ENCODE measurements at regions not wholly inside any gene's neighbourhood (a gene's known extent, or its start where the extent isn't known, plus 50 kb on each side); places are given as distances from the start of the nearest gene placed in this dataset.

DNA sequence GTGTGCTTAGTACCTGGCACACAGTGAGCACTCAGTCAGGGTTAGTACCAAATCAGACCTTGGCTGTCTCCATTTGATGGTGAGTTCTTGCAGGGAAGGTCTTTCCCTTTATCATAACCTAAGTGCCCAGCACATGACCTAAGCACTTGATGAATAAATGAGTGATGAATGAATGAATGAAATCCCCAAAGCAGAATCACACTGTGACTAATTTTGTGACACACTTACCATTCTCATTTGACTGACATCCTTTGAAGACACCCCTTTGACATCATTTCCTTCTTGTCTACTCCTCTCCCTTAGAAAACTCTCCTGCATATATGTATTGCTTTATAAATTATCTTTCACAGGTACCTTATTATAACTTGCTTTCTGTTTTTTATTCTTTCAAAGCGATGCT, 130.2 kb upstream of the ELL2 start:
- no peak for FAIRE-seq

DNA sequence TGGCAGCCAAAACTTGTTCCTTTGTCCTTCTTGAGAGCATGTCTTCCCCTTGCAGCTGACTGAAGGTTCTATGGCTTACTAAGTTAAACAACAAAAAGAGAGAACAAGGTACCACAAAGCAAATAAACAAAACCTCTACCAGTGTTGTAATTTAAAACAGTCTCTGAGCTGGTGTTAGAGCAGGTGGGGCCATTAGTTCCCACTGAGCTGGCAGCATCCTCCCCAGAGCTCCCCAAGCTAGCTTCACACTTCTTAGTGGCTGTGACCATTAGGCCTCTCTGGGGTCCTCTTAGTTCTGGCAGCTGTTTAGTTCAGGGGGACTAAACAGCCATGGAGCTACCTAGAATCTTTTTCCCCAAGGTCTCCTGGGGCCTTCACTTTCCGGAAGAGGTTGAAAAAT, 128.6 kb upstream of the ELL2 start:
- no peak for FAIRE-seq

DNA sequence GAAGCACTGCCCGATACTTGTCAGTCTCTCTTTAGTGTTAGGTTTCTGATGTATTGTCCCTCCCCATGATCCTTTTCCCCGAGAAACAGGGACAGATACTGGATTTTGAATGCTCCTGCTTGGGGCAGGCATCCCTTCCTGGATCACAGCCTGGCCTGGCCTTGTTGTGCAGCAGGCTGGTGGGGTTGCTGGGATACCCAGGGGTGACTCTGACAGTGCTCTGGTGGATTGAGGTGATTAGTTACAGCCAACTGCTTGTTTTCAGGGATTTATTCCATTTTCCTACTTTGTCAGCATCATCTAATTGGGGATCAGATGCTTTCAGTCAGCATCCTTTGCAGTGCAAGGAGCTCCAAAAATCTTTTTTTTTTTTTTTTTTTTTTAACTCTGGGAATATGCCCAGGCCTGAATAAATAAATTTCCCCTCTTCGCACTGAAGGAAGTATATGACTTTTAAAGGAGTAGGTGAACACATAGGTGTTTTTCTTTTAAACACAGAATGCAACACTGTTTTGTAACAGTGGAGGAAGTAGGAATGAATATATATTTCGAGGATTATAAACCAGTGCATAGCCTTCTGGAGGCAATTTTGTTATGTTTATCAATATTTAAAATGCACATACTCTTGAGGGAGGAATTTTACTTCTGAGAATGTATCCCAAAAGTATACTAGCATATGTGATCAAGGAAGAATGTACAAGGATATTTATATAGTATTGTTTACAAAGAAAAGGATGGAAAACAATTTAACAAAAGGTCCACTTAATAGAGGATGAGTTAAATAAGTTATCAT, 127.3 kb upstream of the ELL2 start:
- FAIRE-seq = no peak

DNA sequence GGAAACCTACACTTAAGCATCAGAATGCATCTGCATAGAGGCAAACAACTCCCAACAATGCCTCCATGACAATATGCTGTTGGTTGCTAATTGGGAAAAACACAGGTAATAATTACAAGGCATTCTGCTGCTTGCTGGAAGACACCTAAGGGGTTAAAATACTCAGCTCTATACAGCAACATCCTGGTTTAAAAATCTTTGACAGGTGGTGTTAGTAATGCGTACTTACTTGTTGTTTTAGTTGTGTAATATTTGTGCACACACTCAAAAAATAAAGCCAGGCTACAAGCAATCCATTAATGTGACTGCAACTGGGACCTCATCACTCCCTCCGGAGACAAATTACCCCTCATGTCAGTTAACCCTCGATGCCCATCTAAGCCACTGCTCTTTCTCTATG, 126.3 kb upstream of the ELL2 start:
- FAIRE-seq = no peak

DNA sequence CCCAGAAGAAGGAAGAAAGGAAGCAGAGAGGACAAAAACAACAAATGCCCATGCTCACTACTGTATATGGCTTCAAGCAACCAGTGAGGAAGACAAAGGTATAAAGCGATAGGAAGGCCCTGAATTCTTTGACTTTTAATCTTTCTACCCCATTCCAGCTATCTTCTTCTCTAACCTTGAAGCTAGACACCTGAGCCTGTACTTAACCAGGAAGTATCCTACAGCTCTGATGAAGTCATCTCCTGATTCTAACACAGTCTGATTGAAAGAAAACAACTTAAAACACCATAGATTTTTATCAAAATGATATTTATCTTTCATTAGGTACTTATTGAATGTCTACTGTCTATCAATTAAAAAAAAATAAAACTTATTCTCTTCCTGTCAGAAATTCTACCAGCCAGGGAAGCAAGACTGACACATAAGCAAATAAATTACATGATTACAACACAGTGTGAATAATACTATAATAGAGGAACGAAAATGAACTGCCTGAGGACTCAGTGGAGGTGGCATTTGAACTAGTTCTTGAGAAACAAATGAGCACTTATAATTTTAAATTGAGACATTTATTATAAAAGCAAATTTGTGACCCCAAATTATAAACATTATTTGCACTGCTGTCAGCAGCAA, 123.3 kb upstream of the ELL2 start:
- FAIRE-seq = no peak

DNA sequence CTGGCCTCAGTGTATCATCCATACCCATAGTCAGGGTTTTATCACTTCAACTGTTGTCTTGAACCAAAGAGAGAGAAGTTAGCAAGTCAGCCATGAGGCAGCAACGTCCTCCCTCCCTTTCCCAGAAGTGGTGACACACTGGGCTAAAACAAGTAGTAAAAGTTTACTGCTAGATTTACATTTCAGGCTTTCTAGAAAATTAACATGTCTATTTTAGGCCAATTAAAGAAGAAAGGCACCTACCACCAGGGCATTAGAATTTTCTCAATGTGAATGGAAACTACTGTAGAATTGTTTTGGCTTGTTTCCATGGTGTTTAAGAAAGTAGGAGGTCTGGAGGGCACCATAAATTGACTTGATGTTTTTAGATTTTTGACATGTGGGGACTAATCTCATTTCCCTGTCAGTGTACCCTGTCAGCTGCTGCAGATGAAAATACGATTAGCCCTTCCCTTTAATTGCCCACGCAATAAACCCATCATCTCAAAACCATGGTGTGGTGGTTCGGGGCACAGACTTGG, 121.8 kb upstream of the ELL2 start:
- no peak for FAIRE-seq

DNA sequence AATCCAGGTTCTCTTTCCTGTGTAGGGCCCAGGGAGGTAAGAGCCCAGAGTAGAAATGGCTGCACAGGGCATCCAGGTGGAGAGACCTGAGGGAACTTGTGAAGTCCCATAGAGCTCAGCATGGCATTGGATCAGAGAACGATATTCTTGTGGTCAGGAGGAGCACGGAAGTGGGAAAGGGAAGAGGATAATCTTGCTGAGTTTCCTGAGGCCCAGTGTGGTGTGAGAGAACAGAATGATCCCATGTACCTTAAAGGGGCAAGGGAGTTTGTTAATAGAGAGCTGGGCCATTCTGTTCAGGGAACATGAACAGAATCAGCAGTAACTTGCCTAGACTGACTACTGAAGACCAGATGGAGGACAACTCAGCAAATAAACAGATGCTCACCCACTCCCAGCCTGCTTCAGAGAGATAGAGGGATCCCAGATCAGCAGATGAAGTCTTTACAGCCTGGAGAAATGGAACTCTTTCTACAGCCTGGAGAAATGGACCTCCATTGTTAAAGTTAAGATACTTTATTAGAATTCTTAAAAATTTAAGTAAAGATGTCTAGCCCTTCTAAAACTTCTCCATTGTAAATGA, 119.7 kb upstream of the ELL2 start:
- FAIRE-seq = no peak

DNA sequence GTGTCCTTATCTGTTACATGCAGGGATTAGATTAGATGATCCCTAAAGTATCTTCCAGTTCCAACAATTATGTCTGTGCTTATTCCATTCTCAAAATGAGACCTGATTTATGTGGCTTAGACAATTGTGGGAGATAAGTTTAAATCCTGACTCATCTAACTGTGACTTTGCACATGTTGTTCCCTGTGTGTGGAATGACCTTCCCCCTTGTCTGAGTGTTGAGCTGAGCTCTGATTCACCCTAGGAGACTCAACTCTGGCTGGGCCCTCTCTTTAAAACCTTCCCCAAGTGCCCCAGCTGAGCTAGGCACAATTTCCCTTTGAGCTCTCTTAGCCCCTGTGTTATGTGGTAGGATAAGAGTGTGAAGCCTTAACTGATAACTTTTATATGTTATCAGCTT, 118.9 kb upstream of the ELL2 start:
- no peak for FAIRE-seq

DNA sequence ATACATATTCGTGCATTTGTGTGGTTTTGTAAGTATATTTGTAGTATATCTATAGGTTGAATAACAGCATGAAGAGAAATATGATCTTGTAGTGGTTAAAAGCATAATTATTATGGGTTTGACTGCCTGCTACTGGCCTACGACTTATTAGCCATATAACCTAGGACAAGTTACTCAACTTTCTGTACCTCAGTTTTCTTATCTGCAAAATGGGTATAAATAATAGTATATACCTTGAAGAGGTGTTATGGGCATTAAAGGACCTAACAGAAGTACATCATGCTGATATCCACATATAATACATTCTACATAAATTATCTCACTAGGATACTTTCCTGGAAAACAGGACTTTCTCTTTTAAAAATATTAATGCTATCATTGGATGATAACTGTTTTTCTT, 118.3 kb upstream of the ELL2 start:
- FAIRE-seq = no peak

DNA sequence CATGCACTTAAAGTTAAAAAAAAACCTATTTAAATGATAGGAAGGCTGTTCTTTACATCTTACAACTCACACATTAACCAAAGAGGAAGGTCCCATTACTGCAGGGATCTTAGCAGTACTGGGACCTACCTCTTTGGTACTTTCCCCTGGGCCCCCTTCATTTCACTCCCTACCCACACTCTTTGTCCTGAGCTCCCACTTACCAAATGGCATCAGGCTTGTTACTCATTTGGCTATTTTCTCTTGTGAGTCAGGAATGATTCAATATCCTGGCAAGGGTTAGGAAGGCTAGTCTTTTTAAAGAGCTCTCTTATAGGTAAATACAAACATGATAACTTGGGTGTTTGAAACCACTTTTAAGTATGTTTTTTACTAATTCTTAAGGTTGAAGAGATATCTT, 117.4 kb upstream of the ELL2 start:
- FAIRE-seq = no peak

DNA sequence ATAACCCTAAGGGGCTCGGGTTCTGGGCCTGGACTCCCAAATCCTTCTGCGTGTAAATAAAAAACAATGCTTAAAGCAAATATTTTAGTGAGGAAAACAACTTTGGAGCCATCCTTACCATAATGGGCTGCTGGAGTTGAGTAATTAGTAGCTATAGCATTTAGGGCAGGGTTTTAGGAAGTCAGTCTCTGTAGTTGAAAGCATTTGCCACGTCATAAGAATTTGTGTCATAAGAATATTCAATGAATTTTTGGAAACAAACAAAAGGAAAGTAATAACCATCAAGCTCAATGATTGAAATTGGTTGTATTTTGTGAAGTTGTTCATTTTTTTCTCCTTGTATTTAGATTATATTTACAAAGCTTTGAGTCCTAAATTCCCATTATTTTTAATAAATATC, 114.8 kb upstream of the ELL2 start:
- no peak for FAIRE-seq

DNA sequence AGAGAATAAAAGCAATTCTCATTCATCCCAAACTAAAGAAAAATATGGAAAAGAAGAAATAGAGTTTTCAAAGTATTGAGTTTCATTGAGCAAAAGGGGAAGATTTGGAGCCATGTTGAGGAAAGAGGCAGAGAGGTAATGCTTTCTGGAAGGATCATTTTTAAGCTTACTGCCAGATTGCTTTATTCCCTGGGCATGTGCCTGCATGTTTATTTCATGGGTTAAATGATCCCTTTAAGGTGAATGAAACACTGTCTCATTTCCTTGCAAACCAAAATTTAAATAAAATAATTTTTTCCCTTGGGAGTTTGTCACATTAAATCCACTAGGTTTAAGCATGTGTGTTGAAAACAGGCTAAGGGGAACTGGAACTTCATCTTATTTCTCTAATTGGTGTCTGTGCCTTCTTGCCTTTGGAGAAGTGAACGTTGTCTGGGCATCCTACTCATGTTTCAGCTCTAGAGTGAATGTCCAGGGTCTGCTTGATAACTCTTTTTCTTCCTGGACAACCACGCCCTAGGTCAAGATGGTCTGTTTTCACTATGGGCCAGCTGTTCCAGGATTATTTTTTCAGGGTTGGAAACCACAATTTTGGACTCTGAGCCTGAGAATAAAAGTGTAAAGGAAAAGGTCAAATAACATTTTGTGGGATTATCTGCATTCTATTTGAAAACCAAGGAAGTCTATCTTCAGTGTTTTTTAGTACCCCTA, 114.1 kb upstream of the ELL2 start:
- no peak for FAIRE-seq

DNA sequence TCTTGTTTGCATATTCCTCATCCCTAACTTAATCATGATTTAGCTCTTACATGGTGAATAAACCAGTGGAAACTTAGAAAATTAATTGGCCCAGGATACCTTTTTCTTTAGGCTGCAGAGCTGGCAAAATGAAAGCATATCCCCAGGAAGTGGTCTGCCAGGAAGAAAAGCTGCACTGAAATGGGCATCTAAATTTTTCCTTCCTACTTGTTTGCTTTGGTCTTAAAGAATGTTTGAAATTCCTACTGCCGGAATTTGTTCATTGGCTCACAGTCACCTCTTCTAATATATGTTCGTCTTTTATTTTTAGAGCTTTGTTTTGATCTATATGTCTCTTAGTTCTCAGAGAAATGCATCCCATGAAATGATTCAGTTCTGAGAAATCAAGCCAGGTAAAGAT, 113.2 kb upstream of the ELL2 start:
- no peak for FAIRE-seq

DNA sequence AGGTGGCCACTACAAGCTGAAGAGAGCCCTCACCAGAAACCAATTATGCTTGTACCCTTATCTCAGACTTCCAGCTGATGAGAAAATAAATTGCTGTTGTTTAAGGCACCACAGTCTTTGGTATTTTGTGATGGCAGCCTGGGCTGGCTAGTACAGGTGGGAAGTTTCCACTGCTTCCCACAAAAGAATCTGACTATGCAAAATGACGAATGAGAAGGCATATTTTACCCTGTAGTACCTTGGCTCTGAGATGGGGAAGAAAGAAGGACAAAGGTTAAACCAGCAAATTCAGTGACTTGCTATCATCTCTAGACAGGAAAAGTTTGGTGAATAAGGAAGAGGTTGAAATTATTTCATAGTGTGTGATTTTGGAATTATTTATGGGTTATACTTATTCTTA, 112.8 kb upstream of the ELL2 start:
- no peak for FAIRE-seq

DNA sequence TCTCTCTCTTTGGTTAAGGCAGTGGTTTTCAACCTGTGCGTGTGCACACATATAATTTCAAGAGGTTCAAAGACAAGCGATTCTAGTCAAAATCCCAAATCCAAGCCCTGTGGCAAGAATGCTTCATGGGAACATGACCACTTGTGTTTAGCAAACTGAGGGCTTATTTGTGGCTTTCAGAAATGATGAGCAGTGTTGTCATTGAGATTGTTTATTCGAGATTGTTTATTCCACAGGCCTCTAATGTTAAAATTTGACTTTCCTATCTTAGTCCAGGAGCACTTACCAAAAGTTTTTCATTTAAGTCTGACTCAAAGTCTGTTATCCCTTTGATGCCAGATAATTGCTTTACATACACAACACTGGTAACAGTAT, 111.1 kb upstream of the ELL2 start:
- no peak for FAIRE-seq

DNA sequence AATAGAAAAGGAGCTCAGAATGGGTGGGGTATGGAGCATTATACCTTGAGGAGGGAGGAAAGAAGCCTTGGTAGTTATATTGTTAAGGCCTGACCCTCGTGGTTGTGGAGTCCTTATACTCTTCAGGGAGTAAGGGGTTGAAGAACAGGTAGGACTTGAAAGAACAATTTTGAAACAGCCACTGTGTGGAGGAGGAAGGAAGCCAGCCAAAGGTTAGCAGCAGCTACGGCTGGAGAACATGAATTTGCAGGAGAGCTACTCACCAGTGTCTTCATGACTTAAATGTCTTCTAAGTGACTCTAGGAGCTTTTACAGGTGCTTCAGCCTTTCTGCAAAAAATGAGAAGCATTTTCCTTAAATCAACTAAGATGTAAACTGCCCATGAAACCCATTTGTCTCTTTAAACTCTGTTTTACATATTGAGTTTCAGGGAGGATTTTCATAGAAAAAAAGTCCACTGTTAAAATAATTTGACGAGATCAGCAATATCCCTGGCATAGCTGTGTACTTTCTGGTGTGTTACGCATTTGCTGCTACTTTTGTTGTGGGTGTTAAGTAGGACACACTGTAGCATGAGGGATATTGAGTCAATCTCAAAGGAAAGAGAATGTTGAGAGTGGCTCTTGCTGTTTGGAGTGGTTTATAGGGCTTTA, 110.6 kb upstream of the ELL2 start:
- FAIRE-seq = no peak

DNA sequence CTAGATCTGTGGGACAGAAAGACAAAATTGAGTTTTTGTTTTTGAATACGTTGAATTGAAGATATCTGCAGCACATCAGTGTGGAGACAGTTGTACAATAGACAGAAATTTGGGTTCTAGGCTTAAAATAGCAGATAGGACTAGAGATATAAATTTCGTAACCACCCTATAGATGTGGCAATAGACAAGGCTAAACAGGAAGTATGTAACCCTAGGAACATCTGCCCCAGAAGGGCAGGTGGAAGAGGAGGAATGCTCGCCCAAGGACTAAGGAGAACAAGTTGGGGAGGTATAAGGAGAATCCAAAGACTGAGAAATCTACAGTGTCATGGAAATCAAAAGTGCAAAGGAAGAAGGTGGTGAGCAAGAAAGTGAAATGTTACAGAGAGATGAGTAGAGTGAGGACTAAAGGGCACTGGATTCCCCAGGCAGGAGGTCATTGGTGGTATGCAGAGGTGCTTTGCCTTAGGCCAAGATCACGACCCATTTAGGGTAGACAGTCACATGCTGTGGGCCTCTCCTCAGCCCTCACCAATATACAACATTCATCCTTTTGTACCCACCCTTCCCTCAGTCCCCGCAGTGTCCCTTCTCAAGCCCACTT, 109.1 kb upstream of the ELL2 start:
- no peak for FAIRE-seq

DNA sequence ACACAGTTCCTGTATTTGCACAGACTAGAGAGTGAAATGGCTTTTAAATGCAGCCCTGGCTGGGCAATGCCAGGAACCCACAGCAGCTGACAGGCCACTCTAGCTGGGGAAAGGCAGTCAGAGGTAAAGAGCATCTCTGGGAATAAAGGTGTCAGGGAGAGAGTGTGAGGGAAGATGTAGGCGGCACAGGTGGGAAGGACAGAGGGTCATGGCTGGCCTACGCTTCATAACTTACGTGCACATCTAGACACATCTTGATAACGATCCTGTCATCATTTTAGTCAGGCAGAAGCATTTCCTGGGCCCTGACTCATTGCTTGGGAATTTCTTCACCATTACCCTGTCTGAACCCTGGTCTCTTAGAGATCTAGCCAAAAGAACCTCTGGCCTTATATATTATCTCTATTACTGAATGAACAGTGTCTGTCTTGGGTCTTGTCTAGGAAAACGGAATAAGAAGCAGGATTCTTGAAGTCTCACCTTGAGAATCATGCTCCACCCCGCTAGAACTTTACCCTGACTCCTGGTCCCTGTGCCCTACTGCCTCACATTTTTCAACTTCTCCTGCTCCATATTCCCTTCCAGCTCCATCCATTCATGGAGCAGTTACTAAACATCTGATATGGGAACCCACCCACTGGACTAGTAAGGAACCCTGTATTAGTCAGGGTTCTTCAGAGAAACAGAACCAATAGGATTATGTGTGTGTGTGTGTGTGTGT, 106.4 kb upstream of the ELL2 start:
- FAIRE-seq = no peak

DNA sequence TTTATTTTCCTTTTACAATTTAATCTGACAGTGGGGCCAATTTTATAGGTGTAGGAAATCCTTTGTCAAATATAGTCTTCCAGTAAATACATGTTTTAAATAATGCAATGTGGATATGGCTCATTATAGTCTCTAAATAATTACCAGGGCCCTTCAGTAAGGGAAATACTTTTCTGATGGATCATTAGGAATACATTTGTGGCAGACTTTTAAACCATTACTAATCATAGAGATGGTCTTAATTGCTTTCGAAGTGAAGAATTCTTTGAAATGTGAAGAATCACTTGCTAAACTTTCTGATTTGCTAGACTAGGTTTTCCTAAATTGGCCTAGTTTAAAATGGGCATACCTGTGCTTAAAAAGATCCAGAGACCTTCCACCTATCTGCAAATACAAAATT, 105.6 kb upstream of the ELL2 start:
- no peak for FAIRE-seq

DNA sequence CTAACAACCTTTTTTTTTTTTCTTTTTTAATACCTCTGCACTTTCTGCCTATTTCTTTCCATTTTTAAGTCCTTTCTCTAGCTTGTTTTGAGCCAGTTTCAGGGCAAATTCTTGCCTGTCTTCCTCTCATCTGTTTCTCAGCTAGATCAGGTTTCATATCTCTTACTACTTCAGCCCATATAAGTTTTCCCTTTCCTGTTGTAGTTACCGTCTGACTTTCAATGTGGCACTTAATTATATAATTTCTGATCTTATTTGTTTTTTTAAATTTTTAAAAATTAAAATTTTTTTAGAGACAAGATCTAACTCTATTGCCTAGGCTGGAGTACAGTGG, 104.7 kb upstream of the ELL2 start:
- FAIRE-seq = no peak

DNA sequence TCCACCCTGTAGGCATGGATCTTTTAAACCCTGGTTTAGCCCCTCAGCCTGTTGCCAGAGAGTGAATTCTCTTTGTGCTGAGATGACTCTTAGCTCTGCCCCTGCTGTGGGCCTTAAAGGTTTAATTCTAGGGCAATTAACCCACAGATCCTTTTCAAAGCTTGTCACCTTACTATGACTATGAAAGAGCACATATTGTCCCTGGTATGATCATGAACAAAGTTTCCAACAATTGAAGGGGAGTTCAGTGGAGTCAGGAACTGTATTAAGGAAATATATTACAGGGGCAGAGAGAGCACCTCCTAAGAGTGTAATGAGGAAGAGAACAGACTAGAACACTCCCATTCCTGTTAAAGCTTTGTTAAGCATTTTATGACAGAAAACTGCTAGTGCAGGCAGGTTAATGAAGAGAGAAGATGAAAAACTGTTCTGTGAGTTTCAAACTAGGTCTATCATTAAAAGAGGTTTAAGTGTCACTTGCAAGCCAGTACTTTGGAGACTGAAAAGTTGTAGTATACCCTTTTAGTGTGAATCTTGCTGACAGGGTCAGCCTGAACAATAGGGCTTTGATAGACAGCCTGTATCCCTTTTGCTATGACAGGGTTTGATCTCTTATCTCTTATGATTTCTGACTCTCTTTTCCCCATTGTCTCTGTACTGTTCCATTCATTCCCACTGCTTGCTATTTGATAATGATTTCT, 104.2 kb upstream of the ELL2 start:
- FAIRE-seq = no peak
